Endothelial cell of umbilical vein (primary cell): ENCODE measurements at regions not wholly inside any gene's neighbourhood (a gene's known extent, or its start where the extent isn't known, plus 50 kb on each side); places are given as distances from the start of the nearest gene placed in this dataset.

ENCODE experiments used
- CTCF ChIP-seq, 2 donors: IDR thresholded peaks; 1 replicate in 1 of 2; 2 replicates in 1 of 2; pipeline ENCODE4 v1.5.1; 2011; ENCODE audit warnings: low read length in 2 of 2, mild to moderate bottlenecking in 2 of 2, moderate library complexity in 2 of 2, control low read depth in 1 of 2, inconsistent platforms in 1 of 2, low read depth in 1 of 2; ENCODE audit not compliant: insufficient read depth in 1 of 2; ENCODE audit errors: extremely low read depth in 1 of 2
- EZH2 ChIP-seq: IDR thresholded peaks from 2 replicates; pipeline ENCODE4 v1.6.1; 2012; ENCODE audit warnings: borderline replicate concordance, low read depth, mild to moderate bottlenecking, moderate library complexity, low read length, inconsistent platforms; ENCODE audit not compliant: severe bottlenecking
- FOS ChIP-seq: IDR thresholded peaks from 2 replicates; pipeline ENCODE4 v1.6.1; 2011; ENCODE audit warnings: mild to moderate bottlenecking, low read length, moderate library complexity, borderline replicate concordance; ENCODE audit not compliant: insufficient read depth
- MYC ChIP-seq: IDR thresholded peaks from one replicate; pipeline ENCODE4 v1.6.1; 2011; ENCODE audit warnings: mild to moderate bottlenecking, low read depth, low read length
- POLR2A ChIP-seq: IDR thresholded peaks from 2 replicates; pipeline ENCODE4 v1.6.1; 2012; ENCODE audit warnings: low read depth, mild to moderate bottlenecking, control low read depth, low read length
- POLR2AphosphoS5 ChIP-seq: IDR thresholded peaks from 2 replicates; pipeline ENCODE4 v1.6.1; 2012; ENCODE audit warnings: low read depth, mild to moderate bottlenecking, control low read depth, low read length, moderate library complexity; ENCODE audit not compliant: insufficient read depth
- TF ChIP-seq, protein P1 (sequence below): IDR thresholded peaks from 2 replicates; pipeline ENCODE4 v1.6.1; 2011; ENCODE audit not compliant: insufficient read depth, insufficient read length

DNA sequence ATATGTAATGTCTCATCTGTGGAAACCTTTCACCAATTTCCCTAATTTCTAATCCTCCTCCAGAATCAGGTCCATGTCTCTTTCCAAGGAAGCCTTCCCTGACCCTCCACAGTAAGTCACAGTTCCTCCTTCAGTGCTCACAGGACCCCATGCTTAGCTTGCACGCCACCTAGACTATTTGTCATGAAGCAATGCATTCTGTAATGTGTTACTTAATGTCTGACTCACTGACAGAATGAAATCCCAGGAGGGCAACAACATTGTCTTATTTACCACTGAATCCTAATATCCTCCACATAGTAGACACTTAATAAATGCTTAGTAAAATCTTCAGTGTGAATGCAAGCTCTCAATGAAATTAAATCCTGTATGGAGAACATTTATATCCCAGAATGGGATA is 245.9 kb upstream of the PLD5 start:
- TF ChIP-seq CTCF (IDR thresholded peaks at IDR 0.05; ENCODE audit: extremely low read depth in 1 of 2, insufficient read depth in 1 of 2, low read depth in 1 of 2, low read length in 2 of 2) (no peak), POLR2A (no peak), EZH2 (no peak), MYC (no peak), POLR2AphosphoS5 (no peak), FOS (no peak)
- TF ChIP-seq, protein P1, sequence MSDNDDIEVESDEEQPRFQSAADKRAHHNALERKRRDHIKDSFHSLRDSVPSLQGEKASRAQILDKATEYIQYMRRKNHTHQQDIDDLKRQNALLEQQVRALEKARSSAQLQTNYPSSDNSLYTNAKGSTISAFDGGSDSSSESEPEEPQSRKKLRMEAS = no peak
